ENCODE measurements at regions not wholly inside any gene's neighbourhood (a gene's known extent, or its start where the extent isn't known, plus 50 kb on each side); places are given as distances from the start of the nearest gene placed in this dataset.

DNA sequence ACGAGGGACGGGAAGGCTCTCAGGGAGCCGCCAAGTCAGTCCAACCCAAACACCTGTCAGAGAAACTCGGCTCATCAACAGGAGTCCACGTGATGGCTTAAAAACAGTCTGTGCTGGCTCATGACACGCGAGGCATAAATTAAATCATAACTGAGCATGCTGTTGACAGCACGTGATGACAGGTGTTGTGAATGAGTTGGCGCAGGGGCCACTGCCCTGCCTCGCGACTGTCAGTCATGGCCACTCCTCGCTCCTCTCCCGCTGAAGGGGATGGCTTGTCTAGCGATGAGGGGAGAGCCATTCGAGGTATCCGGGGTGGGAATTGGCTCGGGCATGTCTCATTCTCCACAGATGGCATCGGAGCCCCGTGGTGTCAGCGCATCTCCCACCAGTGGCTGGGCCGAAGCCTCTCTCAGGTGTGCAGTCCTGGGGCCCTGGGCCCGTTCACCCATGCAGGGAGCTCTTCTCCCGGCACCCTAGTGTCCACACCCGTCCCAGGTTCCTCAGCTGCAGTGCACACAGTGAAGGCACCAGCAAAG lies 313.3 kb downstream of the BMP7 start:
- no peak overlapping the region for H3K4me2 ChIP-seq (ENCODE audit: low read length)
- no peak overlapping the region for H3K4me3 ChIP-seq (ENCODE audit: low read length)
- H2BK5ac ChIP-seq (ENCODE audit: low read length): no peak overlapping the region
- no peak overlapping the region for H3K4ac ChIP-seq (ENCODE audit: low read depth, low read length)
- H3K18ac ChIP-seq (ENCODE audit: low read length): no peak overlapping the region
- H3K4me1 ChIP-seq (ENCODE audit: control insufficient read depth, low read depth, low read length): no peaks in the 10 kb centered on the region
- H2AK5ac ChIP-seq (ENCODE audit: low read length): no peak overlapping the region
- H2BK120ac ChIP-seq (ENCODE audit: low read depth, low read length): no peak overlapping the region
- H3K23ac ChIP-seq (ENCODE audit: low read length): no peak overlapping the region
- no peak overlapping the region for H4K8ac ChIP-seq (ENCODE audit: low read depth, low read length)
- H3K36me3 ChIP-seq (ENCODE audit: control insufficient read depth, insufficient read depth, low read length): no peaks in the 10 kb centered on the region
- H3K27ac ChIP-seq (ENCODE audit: low read depth, low read length): no peak overlapping the region
- H3K27me3 ChIP-seq (ENCODE audit: insufficient read depth, low read length, poor library complexity): no peaks in the 10 kb centered on the region
- no peak overlapping the region for H3K9ac ChIP-seq (ENCODE audit: low read length)
- no peak overlapping the region for H3K56ac ChIP-seq (ENCODE audit: low read length)
- DNase-seq: no peak
- H3K79me1 ChIP-seq (ENCODE audit: low read length): no peaks in the 10 kb centered on the region
- H4K5ac ChIP-seq (ENCODE audit: low read length): no peak overlapping the region
- H3K79me2 ChIP-seq (ENCODE audit: control insufficient read depth, insufficient read depth, low read length): no peaks in the 10 kb centered on the region
- H2BK15ac ChIP-seq (replicated peaks; ENCODE audit: low read depth): no peak overlapping the region
- WGBS (ENCODE audit: extremely low coverage, insufficient coverage, low lambda C conversion rate): no CpG with 5 or more reads among the region's 24 CpGs

DNA sequence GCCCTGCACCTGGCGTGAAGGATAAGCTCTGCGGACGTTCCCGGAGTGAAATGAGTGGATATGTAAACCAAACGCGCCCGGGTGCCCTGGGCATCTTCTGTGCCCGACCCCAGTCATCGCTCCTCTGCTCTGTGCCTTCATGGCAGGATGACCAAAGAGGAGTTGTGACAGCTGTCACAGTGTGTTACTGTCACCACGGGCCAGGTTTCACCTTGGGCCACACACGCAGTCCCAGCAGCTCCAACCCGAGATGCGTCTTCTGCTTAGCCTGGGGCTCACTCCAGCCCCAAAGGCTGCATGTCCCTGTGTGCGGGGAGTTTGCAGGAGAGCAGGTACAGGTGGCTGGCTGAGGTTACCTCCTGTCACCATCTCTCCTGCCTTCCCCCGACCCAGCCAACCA lies 311.6 kb downstream of the BMP7 start:
- WGBS (ENCODE audit: extremely low coverage, insufficient coverage, low lambda C conversion rate): no CpG with 5 or more reads among the region's 15 CpGs
- Histone ChIP-seq H3K27me3 (ENCODE audit: insufficient read depth, low read length, poor library complexity) (no peaks in the 10 kb centered on the region), H2BK15ac (replicated peaks; ENCODE audit: low read depth) (no peak overlapping the region)

DNA sequence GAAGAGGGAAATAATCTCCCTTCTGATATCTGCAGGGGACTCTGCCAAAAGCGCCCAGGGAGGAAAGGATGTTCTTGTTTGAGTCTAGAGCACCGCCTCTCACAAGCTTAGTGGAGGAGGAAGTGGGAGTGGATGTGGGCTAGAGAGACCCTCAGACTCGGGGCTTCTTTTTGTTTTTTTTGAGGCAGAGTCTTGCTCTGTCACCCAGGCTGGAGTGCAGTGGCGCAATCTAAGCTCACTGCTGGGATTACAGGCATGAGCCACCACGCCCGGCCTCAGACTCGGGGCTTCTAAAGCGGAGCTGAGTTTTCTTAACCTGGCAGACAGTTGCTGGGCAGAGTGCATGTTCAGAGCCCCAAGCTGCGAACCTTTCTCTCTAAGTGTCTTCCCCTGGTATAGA lies 310.8 kb downstream of the BMP7 start:
- no peak overlapping the region for H2BK15ac ChIP-seq (replicated peaks; ENCODE audit: low read depth)
- H3K27me3 ChIP-seq (ENCODE audit: insufficient read depth, low read length, poor library complexity): no peaks in the 10 kb centered on the region
- no CpG with 5 or more reads among the region's 9 CpGs for WGBS (ENCODE audit: extremely low coverage, insufficient coverage, low lambda C conversion rate)
- no peak overlapping the region for H3K9ac ChIP-seq (ENCODE audit: low read length)
- H2BK5ac ChIP-seq (ENCODE audit: low read length): no peak overlapping the region
- no peak overlapping the region for H3K56ac ChIP-seq (ENCODE audit: low read length)
- no peak overlapping the region for H4K5ac ChIP-seq (ENCODE audit: low read length)
- no peak for DNase-seq
- no peaks in the 10 kb centered on the region for H3K36me3 ChIP-seq (ENCODE audit: control insufficient read depth, insufficient read depth, low read length)
- no peak overlapping the region for H3K23ac ChIP-seq (ENCODE audit: low read length)
- H3K4me3 ChIP-seq (ENCODE audit: low read length): no peak overlapping the region
- H2BK120ac ChIP-seq (ENCODE audit: low read depth, low read length): no peak overlapping the region
- no peak overlapping the region for H3K27ac ChIP-seq (ENCODE audit: low read depth, low read length)
- H2AK5ac ChIP-seq (ENCODE audit: low read length): no peak overlapping the region
- no peak overlapping the region for H3K4ac ChIP-seq (ENCODE audit: low read depth, low read length)
- H3K18ac ChIP-seq (ENCODE audit: low read length): no peak overlapping the region
- H3K4me1 ChIP-seq (ENCODE audit: control insufficient read depth, low read depth, low read length): no peaks in the 10 kb centered on the region
- H3K4me2 ChIP-seq (ENCODE audit: low read length): no peak overlapping the region
- no peaks in the 10 kb centered on the region for H3K79me2 ChIP-seq (ENCODE audit: control insufficient read depth, insufficient read depth, low read length)
- H4K8ac ChIP-seq (ENCODE audit: low read depth, low read length): no peak overlapping the region
- no peaks in the 10 kb centered on the region for H3K79me1 ChIP-seq (ENCODE audit: low read length)

More for the DNA sequence above, 311.6 kb downstream of the BMP7 start:
- no peak overlapping the region for H3K4me2 ChIP-seq (ENCODE audit: low read length)
- H2BK120ac ChIP-seq (ENCODE audit: low read depth, low read length): no peak overlapping the region
- H4K8ac ChIP-seq (ENCODE audit: low read depth, low read length): no peak overlapping the region
- no peak overlapping the region for H3K9ac ChIP-seq (ENCODE audit: low read length)
- H3K79me2 ChIP-seq (ENCODE audit: control insufficient read depth, insufficient read depth, low read length): no peaks in the 10 kb centered on the region
- no peak overlapping the region for H3K4ac ChIP-seq (ENCODE audit: low read depth, low read length)
- H3K23ac ChIP-seq (ENCODE audit: low read length): no peak overlapping the region
- H4K5ac ChIP-seq (ENCODE audit: low read length): no peak overlapping the region
- H3K4me3 ChIP-seq (ENCODE audit: low read length): no peak overlapping the region
- no peak overlapping the region for H3K56ac ChIP-seq (ENCODE audit: low read length)
- no peaks in the 10 kb centered on the region for H3K36me3 ChIP-seq (ENCODE audit: control insufficient read depth, insufficient read depth, low read length)
- no peaks in the 10 kb centered on the region for H3K79me1 ChIP-seq (ENCODE audit: low read length)
- H2AK5ac ChIP-seq (ENCODE audit: low read length): no peak overlapping the region
- no peak for DNase-seq
- H3K27ac ChIP-seq (ENCODE audit: low read depth, low read length): no peak overlapping the region
- H3K4me1 ChIP-seq (ENCODE audit: control insufficient read depth, low read depth, low read length): no peaks in the 10 kb centered on the region
- no peak overlapping the region for H3K18ac ChIP-seq (ENCODE audit: low read length)
- H2BK5ac ChIP-seq (ENCODE audit: low read length): no peak overlapping the region

DNA sequence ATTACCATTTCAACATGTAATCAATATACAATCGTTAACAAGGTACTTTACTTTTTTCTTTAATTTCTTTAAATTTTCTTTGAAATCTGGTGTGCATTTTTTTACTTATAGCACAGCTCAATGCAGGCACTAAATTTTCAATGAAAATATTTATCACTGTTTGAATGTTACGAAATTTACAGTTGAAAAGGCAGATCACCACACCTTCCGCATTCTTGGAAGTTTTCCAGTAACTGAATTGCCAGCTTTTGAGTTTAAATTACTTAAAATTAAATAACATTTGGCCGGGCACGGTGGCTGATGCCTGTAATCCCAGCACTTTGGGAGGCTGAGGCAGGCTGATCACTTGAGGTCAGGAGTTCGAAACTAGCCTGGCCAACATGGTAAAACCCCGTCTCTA lies 309.9 kb downstream of the BMP7 start:
- Histone ChIP-seq H3K4me2 (ENCODE audit: low read length) (no peak overlapping the region), H2BK15ac (replicated peaks; ENCODE audit: low read depth) (no peak overlapping the region), H2AK5ac (ENCODE audit: low read length) (no peak overlapping the region), H4K5ac (ENCODE audit: low read length) (no peak overlapping the region), H3K9ac (ENCODE audit: low read length) (no peak overlapping the region), H3K79me2 (ENCODE audit: control insufficient read depth, insufficient read depth, low read length) (no peaks in the 10 kb centered on the region), H4K8ac (ENCODE audit: low read depth, low read length) (no peak overlapping the region), H3K79me1 (ENCODE audit: low read length) (no peaks in the 10 kb centered on the region), H3K4ac (ENCODE audit: low read depth, low read length) (no peak overlapping the region), H3K18ac (ENCODE audit: low read length) (no peak overlapping the region), H2BK120ac (ENCODE audit: low read depth, low read length) (no peak overlapping the region), H3K4me3 (ENCODE audit: low read length) (no peak overlapping the region), H3K27ac (ENCODE audit: low read depth, low read length) (no peak overlapping the region), H3K27me3 (ENCODE audit: insufficient read depth, low read length, poor library complexity) (no peaks in the 10 kb centered on the region), H3K56ac (ENCODE audit: low read length) (no peak overlapping the region), H3K4me1 (ENCODE audit: control insufficient read depth, low read depth, low read length) (no peaks in the 10 kb centered on the region), H2BK5ac (ENCODE audit: low read length) (no peak overlapping the region), H3K36me3 (ENCODE audit: control insufficient read depth, insufficient read depth, low read length) (no peaks in the 10 kb centered on the region), H3K23ac (ENCODE audit: low read length) (no peak overlapping the region)
- DNase-seq: no peak
- WGBS (ENCODE audit: extremely low coverage, insufficient coverage, low lambda C conversion rate): no CpG with 5 or more reads among the region's 7 CpGs

DNA sequence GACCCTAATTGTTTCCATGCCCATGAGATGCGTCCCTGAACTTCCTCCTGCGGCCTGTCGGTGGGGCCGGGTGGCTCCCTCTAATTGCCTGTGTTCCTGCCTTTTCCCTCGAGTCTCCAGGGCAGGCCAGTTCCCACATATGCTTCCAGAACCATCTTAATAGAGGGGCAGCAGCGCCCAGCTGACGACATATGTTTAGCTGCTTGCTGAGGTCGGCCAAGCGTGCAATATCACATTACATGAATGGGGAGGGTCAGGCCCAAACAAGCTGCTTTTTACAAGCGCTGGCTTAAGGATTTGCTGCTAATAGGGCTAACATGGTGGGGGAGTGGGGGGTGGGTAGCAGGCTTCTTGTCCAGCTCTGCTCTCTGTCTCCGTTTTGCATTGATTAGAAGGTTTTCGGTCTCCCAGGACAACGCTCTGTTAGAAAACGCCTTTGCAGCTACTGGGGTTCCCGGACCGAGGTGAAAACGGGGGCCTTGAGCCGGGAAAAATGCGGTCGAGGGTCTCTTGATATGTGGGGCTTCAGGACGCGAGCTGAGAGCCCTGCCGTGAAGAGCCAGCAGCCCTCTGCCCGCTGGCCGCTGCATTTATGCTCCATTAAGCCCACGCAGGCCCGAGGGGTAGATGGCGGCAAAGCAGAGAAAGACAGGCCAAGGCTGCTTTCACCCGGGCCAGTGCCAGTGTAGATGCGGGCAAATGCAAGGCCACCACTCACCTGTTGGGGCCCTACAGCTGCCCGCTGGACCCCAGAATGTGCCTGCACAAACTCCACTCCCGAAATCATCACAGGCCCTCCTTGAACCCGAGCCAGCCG lies 308.5 kb downstream of the BMP7 start:
- peak overlapping the region; percentile 52 for H3K18ac ChIP-seq (ENCODE audit: low read length)
- H2BK5ac ChIP-seq (ENCODE audit: low read length): no peak overlapping the region
- no peak overlapping the region for H3K23ac ChIP-seq (ENCODE audit: low read length)
- no CpG with 5 or more reads among the region's 34 CpGs for WGBS (ENCODE audit: extremely low coverage, insufficient coverage, low lambda C conversion rate)
- H3K36me3 ChIP-seq (ENCODE audit: control insufficient read depth, insufficient read depth, low read length): no peaks in the 10 kb centered on the region
- no peak overlapping the region for H4K5ac ChIP-seq (ENCODE audit: low read length)
- H3K27ac ChIP-seq (ENCODE audit: low read depth, low read length): no peak overlapping the region
- H3K56ac ChIP-seq (ENCODE audit: low read length): no peak overlapping the region
- no peaks in the 10 kb centered on the region for H3K27me3 ChIP-seq (ENCODE audit: insufficient read depth, low read length, poor library complexity)
- H2BK120ac ChIP-seq (ENCODE audit: low read depth, low read length): no peak overlapping the region
- no peak overlapping the region for H2BK15ac ChIP-seq (replicated peaks; ENCODE audit: low read depth)
- H3K4me2 ChIP-seq (ENCODE audit: low read length): no peak overlapping the region
- H3K4ac ChIP-seq (ENCODE audit: low read depth, low read length): no peak overlapping the region
- no peaks in the 10 kb centered on the region for H3K4me1 ChIP-seq (ENCODE audit: control insufficient read depth, low read depth, low read length)
- H3K79me1 ChIP-seq (ENCODE audit: low read length): no peaks in the 10 kb centered on the region
- H4K8ac ChIP-seq (ENCODE audit: low read depth, low read length): no peak overlapping the region
- H2AK5ac ChIP-seq (ENCODE audit: low read length): no peak overlapping the region
- H3K79me2 ChIP-seq (ENCODE audit: control insufficient read depth, insufficient read depth, low read length): no peaks in the 10 kb centered on the region
- H3K9ac ChIP-seq (ENCODE audit: low read length): no peak overlapping the region
- peak; percentile 50 for DNase-seq
- H3K4me3 ChIP-seq (ENCODE audit: low read length): no peak overlapping the region

DNA sequence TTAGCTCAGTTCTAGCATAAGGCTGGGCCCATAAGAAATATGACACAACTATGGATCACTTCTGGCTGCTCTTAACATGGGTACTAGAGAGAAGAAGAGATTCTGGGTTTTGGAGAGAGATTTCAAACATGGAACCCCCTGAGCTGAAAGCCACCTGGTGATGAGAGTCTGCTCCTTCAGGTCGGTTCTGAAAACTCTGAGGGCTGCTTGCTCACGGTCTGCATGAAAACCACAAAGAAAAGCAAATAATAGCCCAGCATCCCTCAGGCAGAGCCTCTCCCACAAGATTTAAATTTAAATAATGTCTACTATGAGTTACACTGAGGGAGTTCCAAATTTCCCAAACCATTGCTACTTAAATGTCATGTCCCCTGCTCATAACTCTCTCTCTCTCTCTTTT lies 301.5 kb downstream of the BMP7 start:
- Histone ChIP-seq H3K27ac (ENCODE audit: low read depth, low read length) (no peak overlapping the region), H3K27me3 (ENCODE audit: insufficient read depth, low read length, poor library complexity) (no peaks in the 10 kb centered on the region), H3K4me2 (ENCODE audit: low read length) (no peak overlapping the region), H2BK120ac (ENCODE audit: low read depth, low read length) (no peak overlapping the region), H3K56ac (ENCODE audit: low read length) (no peak overlapping the region), H2AK5ac (ENCODE audit: low read length) (no peak overlapping the region), H2BK5ac (ENCODE audit: low read length) (no peak overlapping the region), H3K4me1 (ENCODE audit: control insufficient read depth, low read depth, low read length) (no peaks in the 10 kb centered on the region), H3K4ac (ENCODE audit: low read depth, low read length) (no peak overlapping the region), H4K8ac (ENCODE audit: low read depth, low read length) (no peak overlapping the region), H3K23ac (ENCODE audit: low read length) (no peak overlapping the region), H3K4me3 (ENCODE audit: low read length) (no peak overlapping the region), H3K79me2 (ENCODE audit: control insufficient read depth, insufficient read depth, low read length) (no peaks in the 10 kb centered on the region), H2BK15ac (replicated peaks; ENCODE audit: low read depth) (no peak overlapping the region), H3K18ac (ENCODE audit: low read length) (no peak overlapping the region), H3K36me3 (ENCODE audit: control insufficient read depth, insufficient read depth, low read length) (no peaks in the 10 kb centered on the region), H3K9ac (ENCODE audit: low read length) (no peak overlapping the region), H4K5ac (ENCODE audit: low read length) (no peak overlapping the region), H3K79me1 (ENCODE audit: low read length) (no peaks in the 10 kb centered on the region)
- DNase-seq: no peak
- no CpG with 5 or more reads among the region's 2 CpGs for WGBS (ENCODE audit: extremely low coverage, insufficient coverage, low lambda C conversion rate)
